Ammon's horn (tissue), 1 donor: ENCODE measurements at regions not wholly inside any gene's neighbourhood (a gene's known extent, or its start where the extent isn't known, plus 50 kb on each side); places are given as distances from the start of the nearest gene placed in this dataset.
A peak's percentile ranks its signal among the peaks of the same experiment; 100 is the strongest.
"Not testable (repeated sequence)": the region's sequence is repeated elsewhere in the genome, so short reads cannot be mapped to it uniquely, and the experiment has no call there.

ENCODE experiments used
- DNase-seq: peaks from one replicate; pipeline ENCODE4 v3.0.0-alpha.2; 2016; ENCODE audit warnings: low spot score

DNA sequence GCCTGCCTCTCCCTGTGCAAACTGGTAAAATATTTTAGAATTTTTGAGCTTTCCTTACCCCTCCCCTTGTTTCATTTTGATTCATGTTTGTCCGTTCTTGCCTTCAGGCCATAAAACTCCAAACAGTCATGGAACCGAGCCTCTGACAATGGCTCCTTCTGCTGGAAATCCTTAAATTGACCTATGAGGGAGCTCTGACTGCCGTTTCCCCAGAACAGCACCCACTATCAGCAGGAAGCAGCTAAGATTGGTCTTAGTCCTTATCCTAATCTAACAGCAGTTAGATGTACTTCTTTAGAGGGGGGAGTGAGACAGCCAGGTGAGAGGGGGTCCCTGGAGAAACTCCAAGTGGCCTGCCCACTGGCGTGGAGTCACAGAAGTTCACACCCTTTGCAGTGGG is 106.7 kb downstream of the FAM174A start:
- no peak for DNase-seq

DNA sequence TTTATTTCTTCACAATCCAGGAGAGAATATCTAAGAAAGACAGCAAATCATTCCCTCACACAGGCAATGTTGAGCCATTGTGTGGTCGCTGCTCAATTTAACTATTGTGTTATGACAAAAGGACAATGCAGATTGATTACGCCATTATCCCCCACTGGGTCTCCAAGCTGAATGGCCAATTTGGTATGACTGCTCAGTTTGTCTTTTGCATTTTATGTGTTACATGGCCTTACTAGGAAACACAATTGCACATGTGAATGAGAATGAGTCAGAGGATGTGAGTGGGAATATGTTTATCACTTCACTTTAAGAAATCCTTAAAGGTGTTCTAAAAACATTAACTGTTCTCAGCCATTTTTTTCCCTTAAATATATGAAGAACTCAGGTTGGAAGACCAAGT is 108.3 kb downstream of the FAM174A start:
- DNase-seq = no peak

DNA sequence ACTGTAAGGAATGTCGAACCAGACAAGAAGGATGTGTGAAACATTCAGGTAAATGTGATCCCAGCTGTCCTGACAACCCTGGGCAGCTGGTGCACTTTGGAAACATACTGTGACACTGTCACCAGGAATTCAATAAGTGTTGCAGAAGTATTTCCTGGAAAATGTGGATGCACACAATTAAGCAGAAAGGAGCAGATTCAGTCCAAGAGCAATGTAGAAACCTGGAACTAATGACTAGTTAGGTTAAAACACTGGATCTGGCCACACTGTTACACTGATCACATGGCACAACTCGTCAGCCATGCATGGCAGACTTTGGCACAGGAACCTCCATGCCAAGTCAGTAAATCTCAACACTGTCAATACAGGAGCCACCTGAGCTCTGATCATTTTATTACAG is 109.0 kb downstream of the FAM174A start:
- no peak for DNase-seq

DNA sequence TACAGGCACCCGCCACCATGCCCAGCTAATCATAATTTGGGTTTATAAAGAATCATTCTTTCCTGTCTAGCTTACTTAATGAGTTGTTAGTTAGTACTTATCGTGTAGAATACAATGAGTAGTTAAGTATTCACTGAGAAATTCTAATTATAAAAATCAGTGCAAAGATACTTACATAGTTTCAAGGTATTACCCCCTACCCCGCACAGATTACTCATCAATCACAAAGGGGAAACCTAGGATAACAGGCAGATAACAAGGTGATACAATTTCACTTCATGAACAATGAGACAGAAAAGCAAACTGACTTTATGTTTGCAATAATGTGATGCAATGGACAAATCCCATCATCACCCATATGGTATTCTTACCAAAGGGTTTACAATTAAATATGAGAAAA is 109.6 kb downstream of the FAM174A start:
- DNase-seq = no peak

DNA sequence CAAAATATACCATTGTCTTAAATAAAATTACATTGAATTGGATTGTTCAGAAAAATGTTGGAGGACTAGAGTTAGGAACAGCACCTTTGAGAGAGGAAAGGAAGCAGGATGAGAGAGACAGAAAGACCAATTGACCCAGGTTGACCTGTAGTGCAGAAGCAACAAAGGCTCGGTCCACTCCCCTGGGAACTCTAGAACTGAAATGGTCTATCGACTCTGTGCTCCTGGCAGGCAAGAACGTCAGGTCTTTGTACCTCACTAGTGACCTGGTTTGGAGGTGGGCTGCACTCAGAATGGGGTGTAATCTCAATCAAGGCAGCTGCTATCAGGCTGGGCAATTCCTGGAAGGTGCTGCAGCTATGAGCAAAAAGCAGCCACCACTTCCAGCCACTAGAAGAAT is 110.8 kb downstream of the FAM174A start:
- no peak for DNase-seq

DNA sequence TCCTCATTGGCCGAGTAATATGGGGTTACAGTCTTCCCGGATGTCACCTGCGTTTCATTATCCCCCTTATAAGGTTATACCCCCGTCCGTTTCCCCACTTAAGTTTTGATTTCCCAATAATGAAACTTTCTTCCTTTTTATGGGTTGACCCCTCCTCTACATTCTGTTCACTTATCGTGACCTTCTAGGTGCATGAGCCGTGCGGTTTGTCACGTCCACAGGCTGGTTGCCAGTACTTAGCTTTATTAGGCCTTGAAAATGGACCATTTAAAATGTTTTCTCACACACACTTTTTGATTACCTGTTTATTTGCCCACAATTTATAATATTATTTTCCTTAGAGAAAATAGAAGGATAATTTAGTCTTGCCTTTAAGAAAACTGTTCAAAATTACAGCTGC is 111.5 kb downstream of the FAM174A start:
- no peak for DNase-seq

DNA sequence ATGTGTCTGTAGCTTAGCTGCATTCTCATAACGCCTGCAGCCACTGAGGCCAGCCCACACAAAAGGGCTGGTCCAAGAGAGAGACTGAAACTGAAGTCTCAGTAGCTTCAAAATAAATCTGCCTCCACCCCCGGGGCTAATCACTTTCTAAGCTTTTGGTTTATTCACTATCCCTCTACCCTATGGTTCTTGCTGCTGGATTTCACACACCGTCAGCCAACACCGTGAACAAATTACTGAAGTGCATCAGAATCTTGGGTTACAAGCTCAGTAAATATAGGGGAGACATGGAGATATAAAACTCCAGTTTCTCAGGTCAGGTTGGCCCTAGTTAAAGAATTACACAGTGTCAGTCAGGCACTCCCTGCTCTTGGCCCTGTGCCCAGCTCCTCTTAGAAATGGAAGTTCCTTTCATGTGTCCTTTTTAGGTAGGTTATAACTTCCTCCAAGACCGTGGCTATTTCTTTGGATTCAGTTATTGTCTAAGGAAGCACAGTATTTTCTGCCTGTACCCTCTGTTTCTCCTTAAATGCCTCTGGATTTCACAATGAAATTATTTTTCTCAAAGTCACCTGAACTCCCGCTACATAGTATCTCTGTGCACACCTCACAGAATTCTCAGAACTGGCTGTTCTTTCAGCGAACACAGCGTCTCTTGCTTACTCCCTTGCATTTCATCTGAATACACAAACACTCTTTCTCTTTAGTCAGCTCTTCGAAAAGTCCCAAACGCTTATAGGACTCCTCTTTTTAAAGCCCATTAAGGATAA is 112.5 kb downstream of the FAM174A start:
- DNase-seq = peak; percentile 27

DNA sequence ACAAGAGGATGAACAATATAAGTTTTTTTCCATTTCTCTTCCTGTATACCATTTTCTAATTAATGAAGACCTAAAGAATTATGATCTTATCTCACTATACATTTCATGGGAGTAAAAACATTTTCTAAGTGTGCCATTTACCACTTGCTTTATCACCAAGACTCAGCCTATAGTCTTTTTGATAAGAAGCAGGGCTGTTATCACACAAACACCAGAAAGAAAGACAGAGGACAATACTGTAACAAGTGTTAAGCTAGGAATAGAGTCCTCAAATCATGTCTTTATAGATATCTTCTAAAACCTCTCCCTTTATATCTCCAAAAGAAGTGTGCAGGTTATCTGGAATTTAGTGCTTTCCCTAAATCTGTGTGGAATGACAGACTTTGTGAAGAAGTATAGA is 119.7 kb downstream of the FAM174A start:
- DNase-seq = no peak

DNA sequence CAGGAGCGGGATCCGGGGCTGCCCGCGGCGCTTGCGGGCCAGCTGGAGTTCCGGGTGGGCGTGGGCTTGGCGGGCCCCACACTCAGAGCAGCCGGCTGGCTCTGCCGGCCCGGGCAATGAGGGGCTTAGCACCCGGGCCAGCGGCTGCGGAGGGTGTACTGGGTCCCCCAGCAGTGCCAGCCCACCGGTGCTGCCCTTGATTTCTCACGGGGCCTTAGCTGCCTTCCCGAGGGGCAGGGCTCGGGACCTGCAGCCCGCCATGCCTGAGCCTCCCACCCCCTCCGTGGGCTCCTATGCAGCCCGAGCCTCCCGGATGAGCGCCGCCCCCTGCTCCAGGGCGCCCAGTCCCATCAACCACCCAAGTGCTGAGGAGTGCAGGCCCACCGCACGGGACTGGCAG is 121.6 kb downstream of the FAM174A start:
- not testable (repeated sequence) for DNase-seq

DNA sequence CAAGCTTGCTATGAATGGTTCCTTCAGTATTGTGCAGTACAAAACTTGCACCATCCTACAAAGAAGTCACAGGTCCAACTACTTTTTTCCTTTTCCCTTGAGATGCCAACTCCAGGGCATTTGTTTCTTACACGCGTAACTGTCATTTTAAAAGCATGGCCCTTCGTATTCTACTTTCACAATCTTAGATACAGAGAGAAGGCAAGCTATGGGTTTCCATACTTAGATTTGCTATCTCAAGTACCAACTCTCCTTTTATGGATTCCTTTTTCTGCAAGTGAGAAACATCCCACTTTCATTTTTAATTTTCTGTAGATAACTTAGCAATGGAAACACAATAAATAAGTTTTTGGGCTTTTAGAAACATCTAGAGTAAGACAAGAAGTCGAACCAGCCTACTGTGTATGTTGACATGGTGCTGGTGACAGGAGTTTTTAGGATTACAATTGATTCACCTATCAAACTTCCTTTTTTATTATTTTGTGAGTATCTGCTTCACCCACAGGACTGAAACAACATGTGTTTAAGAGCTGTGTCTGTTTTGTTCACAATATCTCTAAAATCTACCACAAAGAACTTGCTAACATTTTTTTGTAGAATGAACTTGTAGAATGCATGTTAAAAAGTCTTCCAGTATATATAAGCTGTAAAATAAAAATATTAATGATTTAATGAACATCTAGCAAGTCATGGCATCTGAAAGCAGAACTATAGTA is 124.1 kb downstream of the FAM174A start:
- no peak for DNase-seq

DNA sequence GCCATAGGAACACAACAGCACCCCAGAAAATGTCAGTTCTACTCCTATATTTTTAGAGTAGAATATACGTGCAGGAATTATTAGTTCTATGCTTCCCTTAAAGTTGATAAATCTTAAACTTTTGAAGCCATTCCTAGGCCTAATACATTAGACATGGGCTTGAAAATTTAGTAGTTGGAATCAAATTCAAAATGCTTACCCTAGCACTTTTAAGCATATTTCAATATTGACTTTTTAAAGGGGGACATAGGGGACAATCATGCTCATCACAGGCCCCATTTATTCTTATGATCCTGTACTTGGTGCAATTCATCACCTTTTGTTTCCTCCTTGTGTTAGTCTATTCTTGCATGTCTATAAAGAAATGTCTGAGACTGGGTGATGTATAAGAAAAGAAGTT is 129.0 kb downstream of the FAM174A start:
- DNase-seq = no peak

DNA sequence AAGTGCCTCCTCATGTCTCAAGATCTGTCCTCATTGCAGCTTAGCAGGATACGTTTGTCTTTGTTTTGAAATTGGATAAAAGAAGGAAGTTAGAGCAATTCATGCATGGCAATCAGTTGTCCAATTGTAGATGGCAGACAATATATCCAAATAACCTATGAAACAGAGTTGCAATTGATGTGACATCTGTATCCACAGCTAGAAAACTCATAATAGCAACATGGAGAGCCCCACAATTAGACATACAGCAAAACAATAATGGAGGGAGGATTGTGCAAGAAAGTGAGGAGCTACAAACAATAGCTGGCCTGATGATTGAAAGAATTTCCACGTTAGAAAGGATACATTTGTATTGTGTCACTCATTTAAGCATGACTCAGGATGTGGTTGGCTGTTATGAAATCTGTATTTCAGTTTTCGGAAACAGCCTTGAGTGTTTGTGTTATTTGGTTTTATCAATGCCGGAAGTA is 132.0 kb downstream of the FAM174A start:
- DNase-seq = no peak

DNA sequence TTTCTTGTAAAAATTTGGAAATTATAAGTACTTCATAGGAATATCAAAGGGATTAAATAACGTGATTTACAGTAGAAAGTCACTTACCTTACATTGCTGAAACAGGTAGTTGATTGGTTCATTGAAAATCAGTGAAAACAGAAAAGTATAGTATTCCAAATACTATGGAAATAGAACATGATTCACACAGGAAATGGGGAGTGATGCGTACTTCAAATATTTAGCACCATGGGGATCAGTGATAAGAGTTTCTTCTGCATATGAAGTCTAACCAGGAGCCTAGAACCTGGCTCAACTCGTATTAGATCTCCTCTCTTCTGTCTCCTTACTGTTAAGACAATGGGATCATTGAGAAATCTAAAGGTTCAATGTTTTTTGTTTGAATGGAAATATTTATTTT is 133.3 kb downstream of the FAM174A start:
- DNase-seq = no peak

DNA sequence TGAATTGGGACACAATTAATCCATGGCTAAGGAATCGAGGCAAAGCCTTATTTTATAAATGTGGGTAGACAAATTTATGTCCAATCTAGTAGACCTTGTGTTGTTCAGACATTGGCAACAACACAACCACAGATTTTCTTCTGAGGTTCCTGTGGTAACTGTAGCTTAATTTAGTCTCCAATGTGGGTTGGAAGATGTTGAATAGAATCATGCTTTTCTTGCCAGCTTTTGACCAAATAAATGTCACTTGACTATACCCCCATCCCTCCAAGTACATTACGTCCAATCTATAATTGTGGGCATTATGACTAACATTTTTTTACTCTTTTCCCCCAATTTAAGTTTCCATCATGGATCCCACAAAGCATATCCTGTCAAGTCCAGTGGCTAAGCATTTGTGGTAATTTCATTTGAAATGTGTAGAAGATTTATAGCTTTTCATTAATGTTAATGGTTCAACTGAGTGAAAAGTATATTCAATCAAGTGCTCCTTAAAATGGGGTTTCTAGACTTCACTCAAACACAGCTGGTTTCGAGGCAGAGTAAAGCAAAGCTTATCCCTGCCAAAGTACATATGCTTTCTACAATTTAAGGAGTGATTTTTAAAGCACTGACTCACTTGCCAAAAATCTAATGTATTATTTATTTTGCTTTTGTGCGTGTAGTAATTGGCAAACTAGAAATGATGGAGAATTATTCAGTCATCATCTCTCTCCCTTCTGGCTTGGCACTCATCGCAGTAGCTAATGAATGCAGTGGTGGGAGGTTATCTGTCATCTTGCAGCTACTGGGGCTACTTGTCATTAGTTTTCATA is 141.8 kb downstream of the FAM174A start:
- DNase-seq = peak; percentile 5

DNA sequence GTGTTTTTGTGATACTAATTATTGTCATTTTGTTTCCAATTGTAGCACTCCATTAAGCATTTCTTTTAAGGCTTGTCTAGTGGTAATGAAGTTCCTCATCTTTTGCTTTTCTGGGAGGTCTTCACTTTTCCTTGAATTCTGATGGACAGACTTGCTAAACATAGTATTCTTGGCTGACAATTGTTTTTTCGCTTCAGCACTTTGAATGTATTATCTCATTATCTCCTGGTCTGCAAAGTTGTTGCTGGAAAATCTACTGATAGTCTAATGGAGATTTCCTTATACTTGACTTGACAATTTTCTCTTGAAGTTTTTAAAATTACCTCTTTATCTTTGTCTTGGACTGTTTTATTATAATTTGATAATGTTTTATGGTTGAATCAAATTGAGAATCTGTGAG is 147.5 kb downstream of the FAM174A start:
- no peak for DNase-seq

DNA sequence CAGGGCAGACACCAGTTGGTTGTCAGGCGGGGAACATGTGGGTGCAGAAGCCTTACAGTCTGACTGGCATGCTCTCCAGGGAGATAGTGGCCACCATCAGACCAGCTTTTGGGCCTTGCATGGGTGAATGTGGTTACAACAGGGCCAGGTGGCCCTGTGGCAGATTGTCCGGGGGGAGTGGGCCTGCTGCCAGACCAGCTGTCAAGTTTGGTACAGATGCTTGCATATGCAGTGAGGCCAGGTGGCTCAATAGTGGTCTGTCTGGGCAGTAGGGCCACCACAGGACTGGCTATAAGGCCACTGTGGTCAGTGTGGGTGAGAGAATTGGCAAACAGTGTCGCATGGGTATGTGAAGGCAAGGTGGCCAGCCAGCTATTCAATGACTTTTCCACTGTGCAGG is 148.7 kb downstream of the FAM174A start:
- DNase-seq = no peak

DNA sequence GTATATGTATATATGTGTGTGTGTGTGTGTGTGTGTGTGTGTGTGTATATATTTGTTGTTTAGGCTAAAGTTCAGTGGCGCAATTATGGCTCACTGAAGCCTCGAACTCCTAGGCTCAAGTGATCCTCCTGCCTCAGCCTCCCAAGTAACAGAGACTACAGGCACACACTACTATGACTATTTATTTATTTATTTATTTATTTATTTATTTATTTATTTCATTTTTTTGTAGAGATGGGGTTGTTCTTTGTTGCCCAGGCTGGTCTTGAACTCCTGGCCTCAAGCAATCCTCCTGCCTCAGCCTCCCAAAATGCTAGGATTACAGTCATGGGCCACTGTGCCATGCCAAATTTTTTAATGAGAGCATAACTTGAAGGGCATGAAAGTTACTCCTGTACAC is 149.9 kb downstream of the FAM174A start:
- not testable (repeated sequence) for DNase-seq

DNA sequence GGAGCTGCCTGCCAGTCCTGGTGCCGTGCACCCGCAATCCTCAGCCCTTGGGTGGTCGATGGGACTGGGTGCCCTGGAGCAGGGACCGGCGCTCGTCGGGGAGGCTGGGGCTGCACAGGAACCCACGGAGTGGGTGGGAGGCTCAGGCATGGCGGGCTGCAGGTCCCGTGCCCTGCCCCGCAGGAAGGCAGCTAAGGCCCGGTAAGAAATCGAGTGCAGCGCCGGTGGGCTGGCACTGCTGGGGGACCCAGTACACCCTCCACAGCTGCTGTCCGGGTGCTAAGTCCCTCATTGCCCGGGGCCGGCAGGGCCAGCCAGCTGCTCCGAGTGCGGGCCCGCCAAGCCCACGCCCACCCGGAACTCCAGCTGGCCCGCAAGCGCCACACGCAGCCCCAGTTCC is 153.7 kb downstream of the FAM174A start:
- DNase-seq = not testable (repeated sequence)

DNA sequence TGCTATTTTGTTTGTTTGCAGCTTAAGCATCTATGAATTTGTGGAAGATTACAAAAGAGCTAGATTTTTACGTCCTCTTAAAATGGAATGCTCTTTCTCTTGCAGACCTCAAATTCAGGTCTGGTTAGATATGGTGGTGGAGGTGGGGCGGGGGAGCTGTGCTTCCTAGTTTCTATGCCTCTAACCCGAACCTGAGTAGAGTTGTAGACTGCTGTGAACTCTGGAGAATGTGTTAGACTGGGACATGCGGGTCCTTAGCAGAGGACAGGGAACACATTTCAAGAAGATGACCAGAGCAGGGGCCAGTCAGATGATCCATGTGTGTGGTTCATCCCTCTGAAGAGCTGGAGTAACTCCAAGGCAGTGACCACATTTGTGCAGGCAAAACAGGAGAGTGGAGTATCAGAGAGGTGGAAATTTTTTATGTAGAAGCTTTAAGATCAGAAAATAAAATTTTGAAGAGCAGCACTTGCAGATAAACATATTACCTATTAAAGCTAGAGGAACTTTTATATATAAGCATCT is 154.9 kb downstream of the FAM174A start:
- DNase-seq = no peak

DNA sequence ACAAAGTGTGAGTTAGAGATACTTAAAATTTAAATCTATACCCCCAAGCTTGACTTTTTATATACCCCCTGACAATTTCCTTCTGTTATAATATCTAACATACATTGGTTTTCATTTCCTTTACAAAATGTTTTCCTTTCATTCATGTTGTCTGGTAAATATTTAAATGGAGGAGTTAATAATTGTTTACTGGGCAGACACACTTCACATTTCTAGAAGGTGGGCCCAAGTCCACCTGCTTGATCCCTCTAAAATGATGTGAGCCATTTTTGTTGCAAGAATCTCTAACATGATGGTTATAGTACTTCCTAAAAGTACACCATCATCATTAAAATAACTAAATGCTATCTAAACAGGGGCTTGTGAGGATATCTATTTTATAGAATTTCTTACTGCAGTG is 155.9 kb downstream of the FAM174A start:
- no peak for DNase-seq

DNA sequence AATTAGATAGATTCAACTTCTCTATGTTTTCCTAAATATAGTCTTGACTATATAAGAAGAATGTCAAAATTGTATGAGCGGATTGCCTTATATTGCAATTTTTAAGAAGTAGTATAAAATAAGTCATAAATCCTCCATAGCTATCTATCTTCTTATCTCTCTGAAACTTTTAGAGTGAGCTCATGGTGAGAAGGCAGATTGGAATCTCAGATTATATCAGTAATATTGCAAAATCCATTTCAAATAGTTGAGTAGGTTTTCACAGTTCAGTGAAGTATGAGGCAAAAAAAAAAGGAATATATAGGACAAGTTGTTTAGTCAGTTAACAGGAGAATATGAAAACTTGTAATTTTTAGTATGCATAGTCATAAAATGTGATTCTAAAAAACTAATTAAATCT is 156.4 kb downstream of the FAM174A start:
- no peak for DNase-seq

DNA sequence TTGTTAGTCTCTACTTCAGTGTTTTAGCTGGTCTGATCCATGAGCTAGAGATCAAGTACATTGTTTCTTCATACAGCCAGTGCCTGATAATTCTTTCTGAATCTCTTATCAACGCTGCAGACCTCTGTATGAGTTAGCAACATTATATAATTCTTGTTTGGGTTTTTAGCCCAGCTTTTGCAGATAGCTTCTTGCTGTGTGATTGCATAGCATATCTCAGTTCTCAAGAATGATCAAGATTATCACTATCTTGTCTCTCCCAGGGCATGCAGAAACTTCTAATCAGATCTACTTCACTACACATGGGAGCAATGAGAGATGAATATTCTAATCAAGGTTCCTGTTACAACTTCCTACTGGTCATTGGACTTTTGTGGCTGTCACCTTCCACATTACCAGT is 158.3 kb downstream of the FAM174A start:
- DNase-seq = no peak

DNA sequence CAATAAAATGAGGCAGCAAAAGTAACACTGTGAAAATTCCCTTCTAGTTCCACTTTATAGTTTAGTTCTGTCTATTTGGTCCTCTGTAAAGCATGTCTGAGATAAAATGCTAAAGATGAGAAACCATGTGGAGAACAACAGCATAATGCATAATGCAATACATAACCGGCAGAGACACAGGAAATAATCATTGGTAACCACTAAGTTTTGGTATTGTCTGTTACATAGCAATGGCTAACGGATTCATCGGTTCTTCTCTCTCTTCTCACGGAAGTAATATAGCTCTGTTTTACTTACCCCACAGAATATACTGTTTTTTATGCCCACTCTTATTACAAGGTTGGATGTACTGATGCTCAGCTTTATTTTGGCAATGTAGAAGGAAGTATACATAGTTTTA is 158.9 kb downstream of the FAM174A start:
- DNase-seq = no peak
